ENCODE measurements at regions not wholly inside any gene's neighbourhood (a gene's known extent, or its start where the extent isn't known, plus 50 kb on each side); places are given as distances from the start of the nearest gene placed in this dataset.

DNA sequence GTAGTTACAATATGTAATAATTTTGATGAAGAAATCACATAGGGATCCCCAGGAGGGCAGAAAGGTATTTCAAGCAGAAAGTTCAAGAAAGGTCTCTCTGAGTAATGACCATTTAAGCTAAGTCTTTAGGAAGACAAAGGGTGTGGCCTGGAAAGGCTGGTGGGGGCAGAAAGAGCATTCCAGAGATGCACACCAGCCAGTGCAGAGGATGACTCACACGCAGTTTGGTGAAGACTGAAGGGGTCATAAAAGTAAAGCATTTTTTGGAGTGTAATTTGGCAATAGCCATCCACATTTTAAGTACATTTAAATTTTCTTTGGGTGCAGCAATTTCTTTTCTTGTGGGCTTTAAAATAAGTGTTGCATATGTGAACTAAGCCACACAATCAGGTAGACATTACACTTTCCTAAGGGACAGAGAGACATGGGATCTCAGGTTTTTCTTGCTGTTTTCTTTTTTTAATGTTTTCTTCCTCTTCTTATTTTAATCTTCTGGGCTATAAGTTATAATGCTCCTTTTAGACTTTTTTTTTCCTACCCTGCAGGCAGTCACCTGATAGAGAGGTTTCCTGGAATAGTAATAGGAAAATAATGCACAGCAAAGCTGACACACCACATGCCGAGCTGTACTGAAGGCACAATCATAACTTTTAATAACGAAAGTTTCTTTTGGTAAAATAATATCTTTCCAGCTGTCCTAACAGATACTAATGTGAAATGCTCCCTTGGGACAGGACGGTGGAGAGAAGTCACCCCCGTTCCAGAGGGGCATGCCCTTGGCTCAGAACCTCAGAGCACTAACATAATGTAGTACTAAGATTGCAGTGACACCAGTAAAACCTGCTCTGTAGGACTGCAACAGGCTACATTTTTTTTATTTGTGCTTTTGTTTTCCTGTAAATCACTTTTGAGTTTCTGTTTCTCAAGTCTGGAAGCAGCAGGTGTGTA, 49.6 kb upstream of the PTPRK start:
- DNase-seq = peak; percentile 11
- Histone ChIP-seq H3K27me3 (replicated peaks; ENCODE audit: insufficient read depth, low read length) (no peaks in the 10 kb centered on the region), H3K9ac (ENCODE audit: low read length) (no peak overlapping the region), H3F3A (ENCODE audit: insufficient read depth, low read length) (no peaks in the 10 kb centered on the region), H2AFZ (ENCODE audit: low read length) (no peak overlapping the region), H3K9me3 (replicated peaks; ENCODE audit: insufficient read depth, low read length) (no peaks in the 10 kb centered on the region), H3K27ac (ENCODE audit: low read length) (no peak overlapping the region), H3K36me3 (replicated peaks; ENCODE audit: insufficient read depth, low read length) (no peaks in the 10 kb centered on the region), H4K20me1 (ENCODE audit: insufficient read depth, low read length) (no peaks in the 10 kb centered on the region), H3K4me3 (ENCODE audit: low read length) (no peak overlapping the region), H3K9me2 (replicated peaks; ENCODE audit: insufficient read depth, low read length) (no peaks in the 10 kb centered on the region), H3K4me2 (ENCODE audit: low read depth, low read length) (no peak overlapping the region), H3K79me2 (ENCODE audit: low read length) (no peaks in the 10 kb centered on the region), H3K4me1 (ENCODE audit: low read length) (no peaks in the 10 kb centered on the region)
- TF ChIP-seq, protein P1, sequence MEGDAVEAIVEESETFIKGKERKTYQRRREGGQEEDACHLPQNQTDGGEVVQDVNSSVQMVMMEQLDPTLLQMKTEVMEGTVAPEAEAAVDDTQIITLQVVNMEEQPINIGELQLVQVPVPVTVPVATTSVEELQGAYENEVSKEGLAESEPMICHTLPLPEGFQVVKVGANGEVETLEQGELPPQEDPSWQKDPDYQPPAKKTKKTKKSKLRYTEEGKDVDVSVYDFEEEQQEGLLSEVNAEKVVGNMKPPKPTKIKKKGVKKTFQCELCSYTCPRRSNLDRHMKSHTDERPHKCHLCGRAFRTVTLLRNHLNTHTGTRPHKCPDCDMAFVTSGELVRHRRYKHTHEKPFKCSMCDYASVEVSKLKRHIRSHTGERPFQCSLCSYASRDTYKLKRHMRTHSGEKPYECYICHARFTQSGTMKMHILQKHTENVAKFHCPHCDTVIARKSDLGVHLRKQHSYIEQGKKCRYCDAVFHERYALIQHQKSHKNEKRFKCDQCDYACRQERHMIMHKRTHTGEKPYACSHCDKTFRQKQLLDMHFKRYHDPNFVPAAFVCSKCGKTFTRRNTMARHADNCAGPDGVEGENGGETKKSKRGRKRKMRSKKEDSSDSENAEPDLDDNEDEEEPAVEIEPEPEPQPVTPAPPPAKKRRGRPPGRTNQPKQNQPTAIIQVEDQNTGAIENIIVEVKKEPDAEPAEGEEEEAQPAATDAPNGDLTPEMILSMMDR (IDR thresholded peaks at IDR 0.05; ENCODE audit: low read length) = no peak

Data from MM.1S (cell line).